Tibial artery (tissue), 4 donors: ENCODE measurements at regions not wholly inside any gene's neighbourhood (a gene's known extent, or its start where the extent isn't known, plus 50 kb on each side); places are given as distances from the start of the nearest gene placed in this dataset.

Source experiments
- DNase-seq, 2 donors: peaks; one replicate each; pipeline ENCODE4 v3.0.0-alpha.2; 2019
- H3K27ac ChIP-seq, 2 donors: fragments of 200-600 bp; sonication (generic) in 1 of 2; 1 replicate in 1 of 2; 2 replicates in 1 of 2; pipeline ENCODE4 v1.5.1; 2018 to 2019; ENCODE audit warnings: mild to moderate bottlenecking in 1 of 2
- H3K27me3 ChIP-seq, 2 donors: fragments of 200-600 bp; sonication (generic) in 1 of 2; one replicate each; pipeline versions ENCODE4 v1.5.1 to v1.6.0; 2016 to 2019
- H3K36me3 ChIP-seq, 3 donors: fragments of 200-600 bp; sonication (generic) in 2 of 3; one replicate each; pipeline ENCODE4 v1.5.1; 2016 to 2019; ENCODE audit warnings: mild to moderate bottlenecking in 2 of 3
- H3K4me1 ChIP-seq, 4 donors: fragments of 200-600 bp; sonication (generic) in 2 of 4; 1 replicate in 3 of 4; 2 replicates in 1 of 4; pipeline ENCODE4 v1.5.1; 2016 to 2019
- H3K4me3 ChIP-seq, 2 donors: fragments of 200-600 bp; sonication (generic) in 1 of 2; 1 replicate in 1 of 2; 2 replicates in 1 of 2; pipeline ENCODE4 v1.5.1; 2018 to 2019; ENCODE audit warnings: mild to moderate bottlenecking in 2 of 2
- H3K9me3 ChIP-seq, 3 donors: fragments of 200-600 bp; sonication (generic) in 1 of 3; one replicate each; pipeline ENCODE4 v1.5.1; 2016 to 2019
- intact Hi-C: fragments of 100-400 bp; cut with DNase I; formaldehyde crosslinking; loops from one replicate; pipeline ENCODE4 v1.15.0; 2023; ENCODE audit warnings: low total_unique reads
- TF ChIP-seq, protein P1 (sequence below), 2 experiments: fragments of 200-600 bp in 1 of 2; fragments of 450-650 bp in 1 of 2; IDR thresholded peaks; one replicate each; pipeline ENCODE4 v1.5.1; 2017 to 2019; ENCODE audit warnings: antibody characterized with exemption in 2 of 2, mild to moderate bottlenecking in 1 of 2, moderate library complexity in 1 of 2

- Histone ChIP-seq H3K4me1 (no peaks in the 10 kb centered on the region), H3K4me3 (no peak overlapping the region), H3K27ac (no peak overlapping the region), H3K9me3 (peaks cover 0 to 11% (median 0%) of the 10 kb centered on the region in 3 donors), H3K27me3 (no peaks in the 10 kb centered on the region), H3K36me3 (no peaks in the 10 kb centered on the region)
- no peak for DNase-seq
- intact Hi-C loops = no loop called here
- TF ChIP-seq, protein P1, sequence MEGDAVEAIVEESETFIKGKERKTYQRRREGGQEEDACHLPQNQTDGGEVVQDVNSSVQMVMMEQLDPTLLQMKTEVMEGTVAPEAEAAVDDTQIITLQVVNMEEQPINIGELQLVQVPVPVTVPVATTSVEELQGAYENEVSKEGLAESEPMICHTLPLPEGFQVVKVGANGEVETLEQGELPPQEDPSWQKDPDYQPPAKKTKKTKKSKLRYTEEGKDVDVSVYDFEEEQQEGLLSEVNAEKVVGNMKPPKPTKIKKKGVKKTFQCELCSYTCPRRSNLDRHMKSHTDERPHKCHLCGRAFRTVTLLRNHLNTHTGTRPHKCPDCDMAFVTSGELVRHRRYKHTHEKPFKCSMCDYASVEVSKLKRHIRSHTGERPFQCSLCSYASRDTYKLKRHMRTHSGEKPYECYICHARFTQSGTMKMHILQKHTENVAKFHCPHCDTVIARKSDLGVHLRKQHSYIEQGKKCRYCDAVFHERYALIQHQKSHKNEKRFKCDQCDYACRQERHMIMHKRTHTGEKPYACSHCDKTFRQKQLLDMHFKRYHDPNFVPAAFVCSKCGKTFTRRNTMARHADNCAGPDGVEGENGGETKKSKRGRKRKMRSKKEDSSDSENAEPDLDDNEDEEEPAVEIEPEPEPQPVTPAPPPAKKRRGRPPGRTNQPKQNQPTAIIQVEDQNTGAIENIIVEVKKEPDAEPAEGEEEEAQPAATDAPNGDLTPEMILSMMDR (IDR thresholded peaks at IDR 0.05) = no peak
These were observed 310.9 kb upstream of the PCDH10 start for GRCh38 chr4:132838244-132838643.

DNA sequence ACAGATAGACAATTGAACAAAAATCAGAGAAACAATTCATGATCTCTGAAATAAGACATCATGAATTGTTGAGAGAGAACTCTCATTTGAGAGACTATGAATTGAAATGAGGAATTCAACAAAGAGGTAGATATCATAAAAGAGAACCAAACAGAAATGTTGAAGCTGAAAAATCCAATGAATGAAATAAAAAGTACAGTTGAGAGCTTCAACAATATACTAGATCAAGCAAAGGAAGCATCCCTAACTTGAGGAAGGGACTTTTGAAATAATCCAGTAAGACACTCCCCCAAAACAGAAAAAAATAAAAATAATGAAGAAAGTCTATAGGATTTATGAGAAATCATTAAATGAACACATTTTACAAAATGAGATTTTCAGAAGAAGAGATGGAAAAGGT lies 310.0 kb upstream of the PCDH10 start:
- TF ChIP-seq, protein P1 (IDR thresholded peaks at IDR 0.05) = no peak
- Histone ChIP-seq H3K27me3 (no peaks in the 10 kb centered on the region), H3K36me3 (no peaks in the 10 kb centered on the region), H3K9me3 (peaks cover 0 to 11% (median 0%) of the 10 kb centered on the region in 3 donors), H3K4me1 (no peaks in the 10 kb centered on the region), H3K4me3 (no peak overlapping the region), H3K27ac (no peak overlapping the region)
- no peak for DNase-seq
- intact Hi-C loops = no loop called here

DNA sequence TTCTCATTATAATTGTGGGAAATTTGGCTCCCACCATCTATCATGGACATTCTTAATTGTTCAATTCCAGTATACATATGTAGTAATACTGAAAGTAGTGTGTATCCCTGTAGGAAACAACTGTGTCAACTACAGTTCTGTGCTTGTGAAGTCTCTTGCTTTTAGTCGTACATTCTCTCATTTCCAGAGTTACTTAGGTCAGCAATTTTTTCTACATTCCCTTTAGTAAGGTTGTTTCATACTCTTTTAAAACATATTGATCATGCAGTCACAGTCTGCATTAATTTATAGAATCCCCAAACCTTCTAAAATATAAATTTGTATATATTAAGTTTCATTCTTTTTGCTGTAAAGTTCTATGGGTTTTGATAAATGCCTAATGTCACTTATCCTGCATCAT lies 289.2 kb upstream of the PCDH10 start:
- Histone ChIP-seq H3K9me3 (no peaks in the 10 kb centered on the region), H3K36me3 (no peaks in the 10 kb centered on the region), H3K27me3 (no peaks in the 10 kb centered on the region), H3K4me3 (no peak overlapping the region), H3K4me1 (no peaks in the 10 kb centered on the region), H3K27ac (no peak overlapping the region)
- intact Hi-C loops = no loop called here
- DNase-seq = no peak
- TF ChIP-seq, protein P1 (IDR thresholded peaks at IDR 0.05) = no peak

- H3K27me3 ChIP-seq = no peaks in the 10 kb centered on the region
- no peak overlapping the region for H3K4me3 ChIP-seq
- H3K4me1 ChIP-seq = no peaks in the 10 kb centered on the region
- DNase-seq = no peak
- no peaks in the 10 kb centered on the region for H3K36me3 ChIP-seq
- intact Hi-C loops = no loop called here
- H3K9me3 ChIP-seq = no peaks in the 10 kb centered on the region
- TF ChIP-seq, protein P1 (IDR thresholded peaks at IDR 0.05) = no peak
- no peak overlapping the region for H3K27ac ChIP-seq
These were observed 288.1 kb upstream of the PCDH10 start for GRCh38 chr4:132860976-132861375.

DNA sequence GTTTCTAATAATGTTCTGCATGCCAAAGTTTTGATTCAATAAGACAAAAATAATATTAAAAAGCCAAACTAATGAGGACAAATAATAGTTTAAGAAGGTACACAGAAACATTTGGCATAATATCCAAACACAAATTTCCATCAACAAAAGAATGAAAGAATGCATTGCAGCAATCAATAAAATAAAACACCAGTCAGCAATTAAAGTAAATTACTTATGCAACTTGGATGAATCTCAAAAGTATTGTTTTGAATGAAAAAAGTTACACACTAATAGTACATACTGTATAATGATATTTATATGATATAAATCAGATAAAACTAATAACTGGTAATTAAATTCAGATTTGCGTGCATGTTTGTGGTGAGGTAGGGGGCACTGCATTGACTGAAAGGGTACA lies 285.5 kb upstream of the PCDH10 start:
- TF ChIP-seq, protein P1 (IDR thresholded peaks at IDR 0.05) = no peak
- no peaks in the 10 kb centered on the region for H3K27me3 ChIP-seq
- DNase-seq = no peak
- H3K27ac ChIP-seq = no peak overlapping the region
- H3K9me3 ChIP-seq = no peaks in the 10 kb centered on the region
- intact Hi-C loops = no loop called here
- H3K4me3 ChIP-seq = no peak overlapping the region
- no peaks in the 10 kb centered on the region for H3K4me1 ChIP-seq
- no peaks in the 10 kb centered on the region for H3K36me3 ChIP-seq

GRCh38 chr4:132865458-132865857 lies 283.6 kb upstream of the PCDH10 start:
- no peak for DNase-seq
- TF ChIP-seq, protein P1 (IDR thresholded peaks at IDR 0.05) = no peak
- H3K9me3 ChIP-seq = no peaks in the 10 kb centered on the region
- no peaks in the 10 kb centered on the region for H3K27me3 ChIP-seq
- H3K4me1 ChIP-seq = no peaks in the 10 kb centered on the region
- no peak overlapping the region for H3K4me3 ChIP-seq
- intact Hi-C loops = no loop called here
- H3K36me3 ChIP-seq = no peaks in the 10 kb centered on the region
- H3K27ac ChIP-seq = no peak overlapping the region
